ENCODE measurements at regions not wholly inside any gene's neighbourhood (a gene's known extent, or its start where the extent isn't known, plus 50 kb on each side); places are given as distances from the start of the nearest gene placed in this dataset.

DNA sequence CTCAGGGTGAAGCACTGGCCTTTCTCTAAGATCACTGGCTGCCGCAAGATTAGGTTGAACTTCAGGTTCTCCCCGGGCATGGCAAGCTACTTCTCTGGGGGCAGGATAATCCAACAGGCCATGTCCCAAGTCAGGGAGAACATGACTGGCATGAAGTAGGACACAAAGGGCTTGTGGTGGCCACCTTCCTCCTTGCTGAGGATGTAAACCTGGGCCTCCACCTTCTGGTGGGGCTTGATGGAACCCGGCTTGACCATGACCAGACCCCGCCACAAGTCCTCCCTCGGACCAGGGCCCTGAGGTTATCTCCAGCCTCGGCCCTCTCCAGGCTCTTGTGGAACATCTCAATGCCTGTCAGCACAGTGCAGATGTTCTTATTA is 211.1 kb upstream of the WSB1 start (continued):
- TF ChIP-seq CEBPZ (IDR thresholded peaks at IDR 0.05; ENCODE audit: borderline replicate concordance, low read depth, low read length) (no peak), HDAC1 (IDR thresholded peaks at IDR 0.05) (no peak), CREB1 (IDR thresholded peaks at IDR 0.05) (peak; percentile 57; the same call in 1 of the 2 replicates), CREB1 (CRISPR knock-in tag; IDR thresholded peaks at IDR 0.05) (no peak), MECOM (CRISPR knock-in tag; IDR thresholded peaks at IDR 0.05) (no peak), NKRF (IDR thresholded peaks at IDR 0.05; ENCODE audit: borderline replicate concordance) (no peak), TFAP4 (CRISPR knock-in tag; IDR thresholded peaks at IDR 0.05; ENCODE audit: borderline replicate concordance) (no peak), ZBED1 (IDR thresholded peaks at IDR 0.05) (peak; percentile 51; the same call in 1 of the 2 replicates)
- TF ChIP-seq, protein P1, sequence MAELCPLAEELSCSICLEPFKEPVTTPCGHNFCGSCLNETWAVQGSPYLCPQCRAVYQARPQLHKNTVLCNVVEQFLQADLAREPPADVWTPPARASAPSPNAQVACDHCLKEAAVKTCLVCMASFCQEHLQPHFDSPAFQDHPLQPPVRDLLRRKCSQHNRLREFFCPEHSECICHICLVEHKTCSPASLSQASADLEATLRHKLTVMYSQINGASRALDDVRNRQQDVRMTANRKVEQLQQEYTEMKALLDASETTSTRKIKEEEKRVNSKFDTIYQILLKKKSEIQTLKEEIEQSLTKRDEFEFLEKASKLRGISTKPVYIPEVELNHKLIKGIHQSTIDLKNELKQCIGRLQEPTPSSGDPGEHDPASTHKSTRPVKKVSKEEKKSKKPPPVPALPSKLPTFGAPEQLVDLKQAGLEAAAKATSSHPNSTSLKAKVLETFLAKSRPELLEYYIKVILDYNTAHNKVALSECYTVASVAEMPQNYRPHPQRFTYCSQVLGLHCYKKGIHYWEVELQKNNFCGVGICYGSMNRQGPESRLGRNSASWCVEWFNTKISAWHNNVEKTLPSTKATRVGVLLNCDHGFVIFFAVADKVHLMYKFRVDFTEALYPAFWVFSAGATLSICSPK (IDR thresholded peaks at IDR 0.05; ENCODE audit: borderline replicate concordance), result no peak
- TF ChIP-seq, protein P2, sequence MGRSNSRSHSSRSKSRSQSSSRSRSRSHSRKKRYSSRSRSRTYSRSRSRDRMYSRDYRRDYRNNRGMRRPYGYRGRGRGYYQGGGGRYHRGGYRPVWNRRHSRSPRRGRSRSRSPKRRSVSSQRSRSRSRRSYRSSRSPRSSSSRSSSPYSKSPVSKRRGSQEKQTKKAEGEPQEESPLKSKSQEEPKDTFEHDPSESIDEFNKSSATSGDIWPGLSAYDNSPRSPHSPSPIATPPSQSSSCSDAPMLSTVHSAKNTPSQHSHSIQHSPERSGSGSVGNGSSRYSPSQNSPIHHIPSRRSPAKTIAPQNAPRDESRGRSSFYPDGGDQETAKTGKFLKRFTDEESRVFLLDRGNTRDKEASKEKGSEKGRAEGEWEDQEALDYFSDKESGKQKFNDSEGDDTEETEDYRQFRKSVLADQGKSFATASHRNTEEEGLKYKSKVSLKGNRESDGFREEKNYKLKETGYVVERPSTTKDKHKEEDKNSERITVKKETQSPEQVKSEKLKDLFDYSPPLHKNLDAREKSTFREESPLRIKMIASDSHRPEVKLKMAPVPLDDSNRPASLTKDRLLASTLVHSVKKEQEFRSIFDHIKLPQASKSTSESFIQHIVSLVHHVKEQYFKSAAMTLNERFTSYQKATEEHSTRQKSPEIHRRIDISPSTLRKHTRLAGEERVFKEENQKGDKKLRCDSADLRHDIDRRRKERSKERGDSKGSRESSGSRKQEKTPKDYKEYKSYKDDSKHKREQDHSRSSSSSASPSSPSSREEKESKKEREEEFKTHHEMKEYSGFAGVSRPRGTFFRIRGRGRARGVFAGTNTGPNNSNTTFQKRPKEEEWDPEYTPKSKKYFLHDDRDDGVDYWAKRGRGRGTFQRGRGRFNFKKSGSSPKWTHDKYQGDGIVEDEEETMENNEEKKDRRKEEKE (IDR thresholded peaks at IDR 0.05; ENCODE audit: borderline replicate concordance in 1 of 2, control insufficient read depth in 1 of 2, low read depth in 2 of 2, low read length in 1 of 2), result peak in 1 of 2 experiments; percentile 72; a peak in 1 of 4 replicates

All from K562 (cell line).